Lower leg skin (tissue), 3 donors: ENCODE measurements at regions not wholly inside any gene's neighbourhood (a gene's known extent, or its start where the extent isn't known, plus 50 kb on each side); places are given as distances from the start of the nearest gene placed in this dataset.

Source experiments
- POLR2A ChIP-seq, 2 donors: fragments of 450-650 bp; IDR thresholded peaks; one replicate each; pipeline ENCODE4 v1.6.1; 2016 to 2017; ENCODE audit warnings: antibody characterized with exemption in 2 of 2, mild to moderate bottlenecking in 1 of 2, moderate library complexity in 1 of 2
- TF ChIP-seq, protein P1 (sequence below), 3 donors: fragments of 450-650 bp; IDR thresholded peaks; one replicate each; pipeline ENCODE4 v1.5.1; 2016; ENCODE audit warnings: antibody characterized with exemption in 3 of 3, mild to moderate bottlenecking in 3 of 3, moderate library complexity in 2 of 3

DNA sequence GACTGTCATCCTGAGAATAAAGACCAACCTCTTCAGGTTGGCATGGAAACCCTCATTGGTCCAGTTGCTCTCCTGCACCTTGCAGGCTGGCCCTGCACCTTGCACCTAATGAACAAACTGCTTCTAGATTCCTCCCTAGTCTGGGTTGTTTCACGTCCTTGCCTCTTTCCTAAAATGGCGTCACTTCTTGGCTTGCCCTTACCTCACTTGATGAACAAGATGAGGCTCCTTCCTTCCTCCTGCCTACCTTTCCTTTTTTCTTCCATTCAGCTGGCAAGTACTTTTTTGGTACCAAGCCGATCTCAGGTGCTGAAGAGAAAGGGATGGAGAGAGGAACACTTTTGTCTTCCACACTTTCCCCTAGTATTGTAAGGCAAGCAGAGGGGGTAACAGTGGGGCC lies 74.5 kb downstream of the MYCN start:
- TF ChIP-seq, protein P1, sequence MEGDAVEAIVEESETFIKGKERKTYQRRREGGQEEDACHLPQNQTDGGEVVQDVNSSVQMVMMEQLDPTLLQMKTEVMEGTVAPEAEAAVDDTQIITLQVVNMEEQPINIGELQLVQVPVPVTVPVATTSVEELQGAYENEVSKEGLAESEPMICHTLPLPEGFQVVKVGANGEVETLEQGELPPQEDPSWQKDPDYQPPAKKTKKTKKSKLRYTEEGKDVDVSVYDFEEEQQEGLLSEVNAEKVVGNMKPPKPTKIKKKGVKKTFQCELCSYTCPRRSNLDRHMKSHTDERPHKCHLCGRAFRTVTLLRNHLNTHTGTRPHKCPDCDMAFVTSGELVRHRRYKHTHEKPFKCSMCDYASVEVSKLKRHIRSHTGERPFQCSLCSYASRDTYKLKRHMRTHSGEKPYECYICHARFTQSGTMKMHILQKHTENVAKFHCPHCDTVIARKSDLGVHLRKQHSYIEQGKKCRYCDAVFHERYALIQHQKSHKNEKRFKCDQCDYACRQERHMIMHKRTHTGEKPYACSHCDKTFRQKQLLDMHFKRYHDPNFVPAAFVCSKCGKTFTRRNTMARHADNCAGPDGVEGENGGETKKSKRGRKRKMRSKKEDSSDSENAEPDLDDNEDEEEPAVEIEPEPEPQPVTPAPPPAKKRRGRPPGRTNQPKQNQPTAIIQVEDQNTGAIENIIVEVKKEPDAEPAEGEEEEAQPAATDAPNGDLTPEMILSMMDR (IDR thresholded peaks at IDR 0.05), result no peak
- TF ChIP-seq POLR2A (IDR thresholded peaks at IDR 0.05), result no peak
